Activated B cell treated with CpG ODN at 0.5 μM for 24 hours (primary cell): ENCODE measurements at regions not wholly inside any gene's neighbourhood (a gene's known extent, or its start where the extent isn't known, plus 50 kb on each side); places are given as distances from the start of the nearest gene placed in this dataset.

Source experiments
- ATAC-seq: fragments of 200-7000 bp; cut with Tn5 transposase; one replicate; pipeline ENCODE4 v1.10.0; 2021; ENCODE audit warnings: low read depth, mild to moderate bottlenecking, moderate library complexity
- CTCF ChIA-PET: fragments of 350-600 bp; sonication (Branson Sonifier 250); formaldehyde crosslinking; loops from one replicate; lab custom pipeline; 2021; ENCODE audit warnings: antibody characterized with exemption; lab: Charles Lee
- POLR2A ChIA-PET: fragments of 350-600 bp; sonication (Branson Sonifier 250); formaldehyde crosslinking; loops from one replicate; lab custom pipeline; 2021; ENCODE audit warnings: antibody characterized with exemption; lab: Charles Lee
- DNase-seq: peaks from one replicate; pipeline ENCODE4 v3.0.0; 2022
- H3K27ac Mint-ChIP-seq: one replicate; pipeline ENCODE4 v1.8.0; 2020; ENCODE audit warnings: mixed read lengths
- H3K27me3 Mint-ChIP-seq: one replicate; pipeline ENCODE4 v1.8.0; 2021; ENCODE audit warnings: mixed read lengths
- H3K36me3 Mint-ChIP-seq: one replicate; pipeline ENCODE4 v1.8.0; 2021; ENCODE audit warnings: low read depth, mixed read lengths
- H3K4me1 Mint-ChIP-seq: one replicate; pipeline ENCODE4 v1.8.0; 2021; ENCODE audit warnings: mixed read lengths
- H3K4me3 Mint-ChIP-seq: one replicate; pipeline ENCODE4 v1.8.0; 2020; ENCODE audit warnings: mild to moderate bottlenecking, mixed read lengths
- H3K9me3 Mint-ChIP-seq: one replicate; pipeline ENCODE4 v1.8.0; 2020; ENCODE audit warnings: mixed read lengths
- intact Hi-C: fragments of 100-400 bp; cut with micrococcal nuclease; formaldehyde crosslinking; loops from one replicate; pipeline ENCODE4 v1.15.1; 2024
- TF ChIP-seq, protein P1 (sequence below): fragments of 200-600 bp; IDR thresholded peaks from one replicate; pipeline ENCODE4 v1.8.0; 2022; ENCODE audit warnings: antibody characterized with exemption, mild to moderate bottlenecking

DNA sequence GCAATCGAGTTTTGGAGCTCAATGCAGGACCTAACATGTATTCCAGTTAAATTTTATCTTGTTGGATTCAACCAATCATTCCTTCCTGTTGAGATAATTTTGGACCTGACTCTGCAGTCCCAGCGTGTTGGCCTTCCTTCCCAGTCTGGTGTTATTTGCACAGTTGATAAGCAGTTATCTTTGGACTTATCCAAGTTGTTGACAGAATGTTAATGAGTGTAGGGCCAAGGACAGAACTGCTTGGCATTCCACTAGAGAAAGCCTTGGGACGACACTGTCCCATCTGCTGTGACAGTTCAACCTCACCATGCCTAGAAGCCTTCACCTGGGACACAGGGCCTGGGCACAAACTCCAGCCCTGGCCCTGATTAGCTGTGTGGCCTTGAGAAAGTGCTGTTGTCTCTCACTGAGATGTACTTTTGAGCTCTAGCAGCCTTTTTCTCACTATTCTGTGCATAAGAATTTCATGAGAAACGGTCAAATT is 104.1 kb upstream of the SLC25A33 start:
- H3K36me3 Mint-ChIP-seq: no peaks in the 10 kb centered on the region
- H3K27me3 Mint-ChIP-seq: no peaks in the 10 kb centered on the region
- CTCF ChIA-PET: no interaction called here
- no peaks in the 10 kb centered on the region for H3K9me3 Mint-ChIP-seq
- POLR2A ChIA-PET: no interaction called here
- intact Hi-C loops: no loop called here
- ATAC-seq (no peak), DNase-seq (no peak)
- H3K4me3 Mint-ChIP-seq: no peak overlapping the region
- no peaks in the 10 kb centered on the region for H3K4me1 Mint-ChIP-seq
- no peak overlapping the region for H3K27ac Mint-ChIP-seq
- TF ChIP-seq, protein P1, sequence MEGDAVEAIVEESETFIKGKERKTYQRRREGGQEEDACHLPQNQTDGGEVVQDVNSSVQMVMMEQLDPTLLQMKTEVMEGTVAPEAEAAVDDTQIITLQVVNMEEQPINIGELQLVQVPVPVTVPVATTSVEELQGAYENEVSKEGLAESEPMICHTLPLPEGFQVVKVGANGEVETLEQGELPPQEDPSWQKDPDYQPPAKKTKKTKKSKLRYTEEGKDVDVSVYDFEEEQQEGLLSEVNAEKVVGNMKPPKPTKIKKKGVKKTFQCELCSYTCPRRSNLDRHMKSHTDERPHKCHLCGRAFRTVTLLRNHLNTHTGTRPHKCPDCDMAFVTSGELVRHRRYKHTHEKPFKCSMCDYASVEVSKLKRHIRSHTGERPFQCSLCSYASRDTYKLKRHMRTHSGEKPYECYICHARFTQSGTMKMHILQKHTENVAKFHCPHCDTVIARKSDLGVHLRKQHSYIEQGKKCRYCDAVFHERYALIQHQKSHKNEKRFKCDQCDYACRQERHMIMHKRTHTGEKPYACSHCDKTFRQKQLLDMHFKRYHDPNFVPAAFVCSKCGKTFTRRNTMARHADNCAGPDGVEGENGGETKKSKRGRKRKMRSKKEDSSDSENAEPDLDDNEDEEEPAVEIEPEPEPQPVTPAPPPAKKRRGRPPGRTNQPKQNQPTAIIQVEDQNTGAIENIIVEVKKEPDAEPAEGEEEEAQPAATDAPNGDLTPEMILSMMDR: no peak

DNA sequence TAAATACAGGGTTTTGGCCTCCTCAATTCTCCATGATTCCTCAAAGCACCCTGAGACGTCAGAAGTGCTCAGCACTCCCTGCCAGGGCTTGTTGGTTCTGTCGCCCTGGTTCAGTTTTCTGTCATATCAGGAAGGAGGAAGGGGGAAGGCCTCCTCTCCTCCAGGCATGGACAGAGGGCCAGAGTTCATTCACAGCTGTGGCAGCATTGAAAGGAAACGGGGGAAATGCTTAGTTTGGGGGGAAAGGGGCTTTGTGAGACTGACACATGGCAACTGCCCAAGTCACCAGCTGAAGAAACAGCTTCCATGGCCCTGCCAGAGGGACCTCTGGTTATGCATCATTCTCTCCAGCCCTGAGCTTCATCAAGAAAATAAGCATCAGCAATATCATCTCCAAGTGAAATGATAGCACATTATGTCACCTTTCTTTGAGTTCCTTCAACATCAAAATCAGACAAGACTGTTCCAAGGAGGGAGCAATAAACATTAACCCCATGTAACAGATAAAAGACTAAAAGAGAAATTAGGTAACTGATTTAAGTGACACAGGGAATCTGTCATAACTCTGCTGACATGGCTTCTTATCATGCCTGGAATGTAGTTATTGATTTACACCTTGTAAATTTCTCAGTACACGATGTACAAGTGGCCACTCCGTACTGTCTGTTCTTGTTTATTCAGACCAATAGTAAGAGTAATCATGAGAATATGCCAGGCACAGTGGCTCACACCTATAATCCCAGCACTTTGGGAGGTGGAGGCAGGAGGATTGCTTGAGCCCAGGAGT is 103.2 kb upstream of the SLC25A33 start:
- H3K27ac Mint-ChIP-seq: no peak overlapping the region
- H3K4me1 Mint-ChIP-seq: no peaks in the 10 kb centered on the region
- ATAC-seq: no peak
- H3K9me3 Mint-ChIP-seq: no peaks in the 10 kb centered on the region
- H3K4me3 Mint-ChIP-seq: no peak overlapping the region
- TF ChIP-seq, protein P1: no peak
- ChIA-PET POLR2A (interaction anchor here (0.6 kb wide), 1 partner anchor 118 kb away, joined by 7 read pairs; no protein-coding TSS in a partner anchor), CTCF (no interaction called here)
- H3K36me3 Mint-ChIP-seq: no peaks in the 10 kb centered on the region
- DNase-seq: no peak
- H3K27me3 Mint-ChIP-seq: no peaks in the 10 kb centered on the region
- intact Hi-C loops: no loop called here

DNA sequence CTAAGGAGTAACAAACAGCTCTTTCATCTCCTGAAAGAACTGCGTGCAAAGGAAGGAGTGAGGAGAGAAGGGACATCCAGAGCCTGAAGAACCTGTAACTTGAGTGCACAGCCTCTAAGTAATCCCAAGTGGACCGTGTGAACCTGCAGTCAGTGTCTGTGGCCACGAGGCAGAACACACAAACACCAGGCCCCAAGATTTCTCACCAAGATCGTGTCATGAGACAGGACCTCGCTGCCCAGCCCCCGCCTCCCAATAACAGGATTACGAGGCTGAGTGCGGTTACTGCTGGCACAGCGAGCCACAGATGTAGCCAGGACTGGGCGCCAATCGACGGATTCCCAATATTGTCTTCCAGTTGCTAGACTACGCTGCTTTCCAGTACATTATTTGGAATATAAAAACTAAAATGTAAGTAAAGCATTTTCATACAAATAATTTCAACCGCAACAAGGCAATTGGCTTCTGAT is 101.3 kb upstream of the SLC25A33 start:
- DNase-seq (no peak), ATAC-seq (no peak)
- POLR2A ChIA-PET: no interaction called here
- H3K27ac Mint-ChIP-seq: no peak overlapping the region
- CTCF ChIA-PET: interaction anchor here (1.6 kb wide), 1 partner anchor 17 kb away, joined by 5 read pairs; no protein-coding TSS in a partner anchor
- intact Hi-C loops: no loop called here
- TF ChIP-seq, protein P1: no peak
- no peaks in the 10 kb centered on the region for H3K27me3 Mint-ChIP-seq
- no peaks in the 10 kb centered on the region for H3K36me3 Mint-ChIP-seq
- no peaks in the 10 kb centered on the region for H3K4me1 Mint-ChIP-seq
- no peak overlapping the region for H3K4me3 Mint-ChIP-seq
- no peaks in the 10 kb centered on the region for H3K9me3 Mint-ChIP-seq

DNA sequence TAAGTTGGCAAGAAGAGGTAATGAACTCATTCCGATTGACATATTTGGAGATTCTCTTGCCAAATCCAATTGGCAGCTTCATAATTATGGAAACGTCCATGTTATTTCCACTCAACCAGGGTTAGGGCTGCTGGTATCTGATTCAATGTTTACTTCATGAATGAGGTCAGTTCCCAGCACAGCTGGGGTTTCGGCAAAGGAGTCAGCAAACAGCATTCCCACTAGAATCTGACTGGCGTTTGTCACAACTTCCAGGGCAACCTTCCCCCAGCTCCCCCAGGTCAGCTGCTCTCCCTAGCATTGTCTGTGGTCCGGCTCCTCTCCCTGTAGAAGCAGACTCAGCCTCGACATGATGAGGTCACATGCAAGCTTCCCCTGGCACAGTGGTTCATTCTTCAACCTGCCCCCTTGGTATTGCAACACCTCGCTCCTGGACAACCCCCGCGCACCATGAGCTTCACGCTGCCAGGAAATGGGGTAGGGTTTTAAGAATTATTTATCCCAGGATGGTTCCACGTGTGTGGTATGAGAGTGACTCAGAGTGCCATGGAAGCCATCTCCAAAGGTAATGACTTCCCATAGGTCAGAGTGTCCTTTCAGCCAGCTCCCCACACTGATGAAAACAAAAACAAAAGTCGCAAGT is 100.7 kb upstream of the SLC25A33 start:
- TF ChIP-seq, protein P1: no peak
- no peak overlapping the region for H3K4me3 Mint-ChIP-seq
- intact Hi-C loops: no loop called here
- no peaks in the 10 kb centered on the region for H3K4me1 Mint-ChIP-seq
- no peak overlapping the region for H3K27ac Mint-ChIP-seq
- ChIA-PET POLR2A (no interaction called here), CTCF (interaction anchor here (0.6 to 1.6 kb wide), 2 partner anchors 17 to 46 kb away, joined by 3 to 5 read pairs; no protein-coding TSS in a partner anchor)
- no peaks in the 10 kb centered on the region for H3K9me3 Mint-ChIP-seq
- no peaks in the 10 kb centered on the region for H3K27me3 Mint-ChIP-seq
- no peaks in the 10 kb centered on the region for H3K36me3 Mint-ChIP-seq
- ATAC-seq (no peak), DNase-seq (no peak)
